H7 (cell line): ENCODE measurements at regions not wholly inside any gene's neighbourhood (a gene's known extent, or its start where the extent isn't known, plus 50 kb on each side); places are given as distances from the start of the nearest gene placed in this dataset.
A peak's percentile ranks its signal among the peaks of the same experiment; 100 is the strongest.

Source experiments
- DNase-seq: peaks from one replicate; pipeline ENCODE4 v3.0.0; 2012
- H3K27me3 ChIP-seq: 2 replicates; pipeline ENCODE4 v1.6.0; 2011; ENCODE audit warnings: mild to moderate bottlenecking, low read length; ENCODE audit not compliant: control insufficient read depth, insufficient read depth
- H3K36me3 ChIP-seq: replicated peaks from 2 replicates; pipeline ENCODE4 v1.5.1; 2011; ENCODE audit warnings: low read length; ENCODE audit not compliant: control insufficient read depth, insufficient read depth
- H3K4me3 ChIP-seq: 2 replicates; pipeline ENCODE4 v1.5.1; 2011; ENCODE audit warnings: low read depth, mild to moderate bottlenecking, control low read depth, low read length, moderate library complexity; ENCODE audit not compliant: insufficient read depth

DNA sequence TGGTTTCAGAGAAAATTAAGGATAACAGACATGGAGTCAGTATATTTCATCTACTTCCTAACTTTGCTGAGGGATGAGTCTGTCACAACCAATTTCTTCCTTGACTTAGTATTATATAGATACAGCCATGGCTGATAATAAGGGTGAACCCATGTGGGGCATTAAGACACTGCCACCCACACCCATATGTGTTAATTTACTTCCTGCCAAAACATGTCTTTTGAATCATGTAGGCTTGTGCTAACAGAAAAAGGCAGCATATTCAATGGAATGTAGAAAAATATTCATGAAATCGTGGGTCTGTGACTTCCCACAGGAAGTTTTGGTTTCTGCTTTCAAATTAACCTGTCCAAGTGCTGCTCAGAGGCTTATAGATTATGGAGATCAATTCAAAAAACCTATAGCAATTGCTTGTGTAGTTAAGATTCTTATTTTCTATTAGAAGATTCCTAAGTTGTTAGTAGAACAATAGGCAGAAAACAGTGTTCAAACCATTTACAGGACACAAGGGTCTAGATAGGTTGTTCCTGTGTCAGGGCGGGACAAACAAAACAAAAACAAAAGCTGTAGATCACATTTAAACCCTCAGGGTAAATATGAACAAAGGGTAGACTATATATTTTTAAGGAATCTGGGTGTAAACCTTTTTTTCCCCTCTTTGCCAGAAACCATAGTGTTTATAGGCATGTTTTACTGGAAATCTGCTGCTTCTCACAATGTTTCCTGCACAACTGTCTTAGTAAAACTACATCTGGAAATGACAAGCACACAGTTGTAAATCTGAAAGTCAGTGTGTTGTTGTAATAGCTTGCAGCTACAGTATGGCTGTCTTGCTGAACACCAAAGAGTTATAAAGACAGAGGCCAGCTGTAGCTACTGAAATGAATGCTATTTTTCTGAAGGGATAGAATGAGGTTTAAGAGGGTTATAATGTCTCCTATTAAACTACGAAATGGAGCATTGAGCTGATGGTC, 691.2 kb downstream of the EPHA4 start:
- no peaks in the 10 kb centered on the region for H3K27me3 ChIP-seq
- H3K4me3 ChIP-seq, result no peak overlapping the region
- no peaks in the 10 kb centered on the region for H3K36me3 ChIP-seq
- DNase-seq, result no peak

- DNase-seq, result no peak
- Histone ChIP-seq H3K36me3 (no peaks in the 10 kb centered on the region), H3K4me3 (no peak overlapping the region), H3K27me3 (no peaks in the 10 kb centered on the region)
Measured at GRCh38 chr2:220882507-220882906, 689.6 kb downstream of the EPHA4 start.

DNA sequence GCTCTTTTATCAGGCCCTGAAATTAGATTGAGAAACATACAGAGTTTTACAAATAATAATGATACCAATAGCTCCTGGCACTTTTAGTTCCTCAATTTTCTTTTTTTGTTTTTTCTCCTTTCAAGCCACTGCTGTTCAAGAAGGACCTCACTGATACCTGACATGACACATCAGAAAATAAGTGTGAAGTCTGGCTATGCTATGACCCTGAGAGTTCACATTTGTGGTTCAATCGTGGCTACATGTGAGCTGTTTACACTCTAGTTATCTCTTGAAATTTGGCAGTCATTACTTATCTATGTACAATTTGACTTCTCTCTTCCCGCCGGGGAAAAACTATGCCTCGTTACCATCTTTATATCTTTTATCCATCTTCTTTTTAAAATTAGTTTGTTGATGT, 686.5 kb downstream of the EPHA4 start:
- no peaks in the 10 kb centered on the region for H3K36me3 ChIP-seq
- no peaks in the 10 kb centered on the region for H3K27me3 ChIP-seq
- no peak overlapping the region for H3K4me3 ChIP-seq
- DNase-seq, result no peak

DNA sequence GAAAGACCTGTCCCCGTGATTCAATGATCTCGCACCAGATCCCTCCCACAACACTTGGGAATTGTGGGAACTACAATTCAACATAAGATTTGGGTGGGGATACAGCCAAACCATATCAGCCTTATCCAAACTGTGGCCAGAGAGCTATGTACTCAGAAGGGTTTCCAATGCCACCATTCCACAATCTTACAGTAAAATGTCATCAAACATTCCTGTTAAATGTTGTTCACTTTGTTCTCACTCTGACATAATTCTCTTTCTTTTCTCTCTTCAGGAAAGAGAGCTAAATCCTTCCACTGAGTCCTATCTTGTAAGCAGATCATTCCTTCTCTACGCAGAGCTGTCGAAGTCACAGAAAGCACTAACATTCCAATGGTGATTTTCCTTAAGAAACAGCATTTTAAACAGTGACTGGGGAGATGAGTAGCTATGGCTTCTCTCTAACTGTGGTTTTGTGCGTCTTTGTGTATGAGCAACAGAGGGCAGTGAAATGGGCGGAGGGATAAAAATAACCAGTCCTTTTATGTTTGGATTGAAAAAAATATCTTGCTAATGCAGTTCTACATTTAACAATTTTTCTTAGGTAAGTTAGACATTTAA, 684.7 kb downstream of the EPHA4 start:
- no peak for DNase-seq
- H3K4me3 ChIP-seq, result no peak overlapping the region

DNA sequence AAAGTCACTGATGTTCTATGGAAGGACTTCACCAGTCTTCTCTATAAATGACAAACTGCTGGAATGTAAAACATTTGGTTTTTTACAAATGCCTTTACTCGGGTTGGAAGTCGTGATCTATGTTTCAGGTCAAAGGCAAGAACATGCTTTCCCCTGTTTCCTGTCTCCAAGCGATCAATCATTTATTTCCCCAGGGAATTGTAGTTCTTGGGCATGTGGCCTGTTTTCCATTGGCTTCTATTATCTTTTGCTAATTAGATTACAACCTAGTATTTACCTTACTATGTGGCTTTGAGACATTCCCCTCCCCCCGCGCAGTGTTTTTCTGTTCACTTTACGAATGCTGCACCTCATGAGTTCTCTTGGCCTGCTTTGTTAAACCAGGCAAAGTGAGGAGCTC, 684.2 kb downstream of the EPHA4 start:
- Histone ChIP-seq H3K4me3 (no peak overlapping the region), H3K36me3 (no peaks in the 10 kb centered on the region), H3K27me3 (no peaks in the 10 kb centered on the region)
- no peak for DNase-seq

More for the DNA sequence above, 684.7 kb downstream of the EPHA4 start:
- no peaks in the 10 kb centered on the region for H3K27me3 ChIP-seq
- no peaks in the 10 kb centered on the region for H3K36me3 ChIP-seq

- Histone ChIP-seq H3K36me3 (no peaks in the 10 kb centered on the region), H3K27me3 (no peaks in the 10 kb centered on the region), H3K4me3 (no peak overlapping the region)
- DNase-seq, result no peak
Measured at GRCh38 chr2:220890931-220891330, 681.2 kb downstream of the EPHA4 start.

- DNase-seq, result peak; percentile 40
- H3K4me3 ChIP-seq, result no peak overlapping the region
- H3K27me3 ChIP-seq, result no peaks in the 10 kb centered on the region
- H3K36me3 ChIP-seq, result no peaks in the 10 kb centered on the region
Measured at GRCh38 chr2:220891405-220891804, 680.7 kb downstream of the EPHA4 start.

GRCh38 chr2:220892018-220892634, 680.0 kb downstream of the EPHA4 start:
- DNase-seq, result no peak
- Histone ChIP-seq H3K36me3 (no peaks in the 10 kb centered on the region), H3K4me3 (no peak overlapping the region), H3K27me3 (no peaks in the 10 kb centered on the region)

- no peak overlapping the region for H3K4me3 ChIP-seq
- no peaks in the 10 kb centered on the region for H3K27me3 ChIP-seq
- no peaks in the 10 kb centered on the region for H3K36me3 ChIP-seq
- DNase-seq, result no peak
Measured at GRCh38 chr2:220893411-220893810, 678.7 kb downstream of the EPHA4 start.

DNA sequence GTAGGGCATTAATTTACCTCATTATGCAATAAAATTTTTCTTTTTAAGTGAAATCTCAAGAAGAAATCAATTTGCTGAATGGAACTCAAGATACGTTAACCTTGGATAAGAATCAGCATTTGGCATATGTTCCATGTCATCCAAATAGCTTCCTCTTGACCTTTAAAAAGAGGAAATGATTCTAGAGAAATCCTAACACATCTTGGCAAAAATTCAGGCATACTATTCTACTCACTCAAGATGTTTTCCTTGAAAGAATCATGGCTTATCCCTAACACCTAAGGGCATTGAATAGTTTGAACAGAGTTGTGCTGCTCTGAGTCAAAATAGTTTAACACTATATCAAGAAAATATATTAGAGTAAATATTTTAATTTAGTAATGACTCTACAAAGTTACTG, 678.0 kb downstream of the EPHA4 start:
- no peaks in the 10 kb centered on the region for H3K36me3 ChIP-seq
- H3K27me3 ChIP-seq, result no peaks in the 10 kb centered on the region
- DNase-seq, result no peak
- no peak overlapping the region for H3K4me3 ChIP-seq

DNA sequence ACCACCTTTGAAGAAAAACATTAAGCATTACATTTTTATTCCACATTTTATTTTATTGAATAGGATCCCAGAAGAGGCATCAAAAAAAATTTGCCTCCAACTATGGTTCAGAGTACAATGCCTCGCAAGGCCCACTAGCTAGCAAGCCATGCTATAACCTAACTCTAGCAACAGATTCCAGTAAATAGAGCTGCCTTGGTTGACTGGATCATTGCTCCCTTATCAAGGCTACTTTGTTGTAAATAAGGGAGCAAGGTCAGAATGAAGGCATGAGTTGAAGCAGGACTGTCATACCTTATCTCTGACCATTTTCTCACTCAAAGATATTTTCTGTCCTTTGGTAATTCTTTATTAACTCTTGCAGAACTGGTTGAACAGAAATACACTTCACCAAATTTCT, 672.6 kb downstream of the EPHA4 start:
- no peak overlapping the region for H3K4me3 ChIP-seq
- H3K27me3 ChIP-seq, result no peaks in the 10 kb centered on the region
- H3K36me3 ChIP-seq, result no peaks in the 10 kb centered on the region
- DNase-seq, result no peak

- Histone ChIP-seq H3K4me3 (no peak overlapping the region), H3K36me3 (no peaks in the 10 kb centered on the region), H3K27me3 (no peaks in the 10 kb centered on the region)
- no peak for DNase-seq
Measured at GRCh38 chr2:220904015-220904414, 668.1 kb downstream of the EPHA4 start.

DNA sequence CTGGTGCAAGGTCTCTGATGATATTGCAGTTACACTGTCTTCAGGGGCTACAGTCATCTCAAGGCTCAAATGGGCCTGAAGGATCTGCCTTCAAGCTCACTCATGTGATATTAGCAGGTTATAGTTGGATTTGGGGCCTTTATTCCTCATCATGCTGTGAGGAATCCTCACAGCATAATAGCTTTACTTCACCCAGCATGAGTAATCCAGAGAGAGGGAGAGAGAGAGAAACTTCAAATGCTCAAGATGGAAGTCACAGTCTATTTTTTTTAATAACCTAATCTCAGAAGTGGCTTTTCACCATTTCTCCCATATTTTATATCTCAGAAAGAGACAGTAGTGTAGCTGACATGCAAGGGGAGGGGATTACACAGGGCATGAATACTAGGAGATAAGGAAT, 658.7 kb downstream of the EPHA4 start:
- Histone ChIP-seq H3K36me3 (no peaks in the 10 kb centered on the region), H3K4me3 (no peak overlapping the region), H3K27me3 (no peaks in the 10 kb centered on the region)
- DNase-seq, result no peak

GRCh38 chr2:220915092-220915623, 656.9 kb downstream of the EPHA4 start:
- H3K4me3 ChIP-seq, result no peak overlapping the region
- H3K36me3 ChIP-seq, result no peaks in the 10 kb centered on the region
- H3K27me3 ChIP-seq, result no peaks in the 10 kb centered on the region
- DNase-seq, result no peak

- Histone ChIP-seq H3K4me3 (no peak overlapping the region), H3K36me3 (no peaks in the 10 kb centered on the region), H3K27me3 (no peaks in the 10 kb centered on the region)
- no peak for DNase-seq
Measured at GRCh38 chr2:220916931-220917330, 655.2 kb downstream of the EPHA4 start.
